A549 (cell line): ENCODE measurements at regions not wholly inside any gene's neighbourhood (a gene's known extent, or its start where the extent isn't known, plus 50 kb on each side); places are given as distances from the start of the nearest gene placed in this dataset.

Experiments used
- ATAC-seq, 2 experiments: fragments of 200-7000 bp in 1 of 2; fragments of >200 bp in 1 of 2; cut with Nextera tagmentation in 1 of 2; cut with Tn5 transposase in 1 of 2; 3 replicates each; pipeline versions ENCODE4 v1.8.0 to v1.9.1; 2018 to 2020; ENCODE audit warnings: mild to moderate bottlenecking in 1 of 2, moderate library complexity in 1 of 2
- CTCF ChIA-PET: fragments of 300-600 bp; sonication (Branson Sonifier 250); formaldehyde crosslinking; extraction: SDS; loops from one replicate; lab custom pipeline; 2021; ENCODE audit warnings: antibody characterized with exemption, inconsistent platforms; lab: Yijun Ruan, JAX
- POLR2A ChIA-PET: fragments of 350-600 bp; formaldehyde crosslinking; extraction: SDS; loops from one replicate; lab custom pipeline; 2021; ENCODE audit warnings: antibody characterized with exemption, inconsistent platforms; lab: Yijun Ruan, JAX
- DNase-seq, 2 experiments: peaks; one replicate each; pipeline versions ENCODE4 v3.0.0 to v3.0.0-alpha.2; 2011 to 2016; ENCODE audit warnings: low read depth in 1 of 2, low spot score in 1 of 2
- FAIRE-seq: peaks from 2 replicates; lab custom pipeline; 2011; peaks lifted over from hg19 to GRCh38; lab: Jason Lieb, UNC
- H3K27ac ChIP-seq, 2 experiments: fragments of >200 bp; sonication (Bioruptor Twin); formaldehyde crosslinking; 3 replicates each; pipeline ENCODE4 v1.5.1; 2016 to 2017
- H3K4me1 ChIP-seq: fragments of >200 bp; sonication (Bioruptor Twin); formaldehyde crosslinking; 3 replicates; pipeline ENCODE4 v1.6.1; 2016
- H3K4me2 ChIP-seq: fragments of >200 bp; sonication (Bioruptor Twin); formaldehyde crosslinking; 3 replicates; pipeline ENCODE4 v1.6.1; 2016
- H3K4me3 ChIP-seq: fragments of >200 bp; sonication (Bioruptor Twin); formaldehyde crosslinking; 3 replicates; pipeline ENCODE4 v1.5.1; 2016
- H3K9me3 ChIP-seq: fragments of >200 bp; sonication (Bioruptor Twin); formaldehyde crosslinking; 3 replicates; pipeline ENCODE4 v1.6.1; 2016
- CEBPB ChIP-seq, 2 experiments: fragments of >200 bp in 1 of 2; sonication (Bioruptor Twin) in 1 of 2; formaldehyde crosslinking in 1 of 2; IDR thresholded peaks; 2 replicates each; pipeline ENCODE4 v1.6.1; 2012 to 2016
- EHF ChIP-seq: fragments of 250-450 bp; sonication (Bioruptor Pico); IDR thresholded peaks from 2 replicates; pipeline ENCODE4 v1.5.0; 2020; ENCODE audit warnings: mild to moderate bottlenecking
- EHMT2 ChIP-seq: fragments of 200-600 bp; sonication (generic); IDR thresholded peaks from 2 replicates; pipeline ENCODE4 v1.6.1; 2016; ENCODE audit warnings: antibody characterized with exemption, low read depth, mild to moderate bottlenecking, moderate library complexity
- EP300 ChIP-seq, 2 experiments: fragments of >200 bp; sonication (Bioruptor Twin); formaldehyde crosslinking; IDR thresholded peaks; 2 replicates in 1 of 2; 3 replicates in 1 of 2; pipeline ENCODE4 v1.6.1; 2016 to 2017
- ESRRA ChIP-seq: fragments of 150-350 bp; IDR thresholded peaks from 2 replicates; pipeline ENCODE4 v1.6.1; 2014; ENCODE audit warnings: mild to moderate bottlenecking, low read length, borderline replicate concordance
- FOSL2 ChIP-seq, 2 experiments: fragments of 450-650 bp in 1 of 2; fragments of >200 bp in 1 of 2; sonication (Bioruptor Twin) in 1 of 2; formaldehyde crosslinking; IDR thresholded peaks; 2 replicates each; pipeline versions ENCODE4 v1.5.0 to v1.6.1; 2016 to 2020; ENCODE audit warnings: mild to moderate bottlenecking in 1 of 2, moderate library complexity in 1 of 2
- GATA3 ChIP-seq: IDR thresholded peaks from 2 replicates; pipeline ENCODE4 v1.6.1; 2012; ENCODE audit warnings: borderline replicate concordance
- HDAC2 ChIP-seq: fragments of 200-600 bp; sonication (generic); IDR thresholded peaks from 2 replicates; pipeline ENCODE4 v1.6.1; 2016
- HOXA7 ChIP-seq: fragments of 250-450 bp; sonication (Bioruptor Pico); IDR thresholded peaks from 2 replicates; pipeline ENCODE4 v1.5.0; 2020; ENCODE audit warnings: mild to moderate bottlenecking, moderate library complexity
- KDM1A ChIP-seq: fragments of 200-600 bp; sonication (generic); IDR thresholded peaks from 2 replicates; pipeline ENCODE4 v1.6.1; 2016; ENCODE audit warnings: low read depth, mild to moderate bottlenecking
- MAFK ChIP-seq: fragments of 450-650 bp; IDR thresholded peaks from 2 replicates; pipeline ENCODE4 v1.6.1; 2014; ENCODE audit not compliant: partially characterized antibody
- NR3C1 ChIP-seq: fragments of >200 bp; sonication (Bioruptor Twin); formaldehyde crosslinking; IDR thresholded peaks from 3 replicates; pipeline ENCODE4 v1.6.1; 2017
- PHF8 ChIP-seq: fragments of 200-600 bp; sonication (generic); IDR thresholded peaks from 2 replicates; pipeline ENCODE4 v1.6.1; 2016; ENCODE audit warnings: low read depth, mild to moderate bottlenecking, antibody characterized with exemption, moderate library complexity, borderline replicate concordance
- RAD21 ChIP-seq, 2 experiments: fragments of >200 bp in 1 of 2; sonication (Bioruptor Twin) in 1 of 2; formaldehyde crosslinking in 1 of 2; IDR thresholded peaks in 1 of 2; conservative IDR thresholded peaks in 1 of 2; 2 replicates in 1 of 2; 3 replicates in 1 of 2; pipeline ENCODE4 v1.6.1; 2012 to 2018; ENCODE audit warnings: inconsistent platforms in 1 of 2
- SMC3 ChIP-seq: fragments of >200 bp; sonication (Bioruptor Twin); formaldehyde crosslinking; IDR thresholded peaks from 3 replicates; pipeline ENCODE4 v1.6.1; 2018; ENCODE audit warnings: inconsistent platforms
- TFCP2L1 ChIP-seq: fragments of 250-450 bp; sonication (Bioruptor Pico); IDR thresholded peaks from 2 replicates; pipeline ENCODE4 v1.5.0; 2021; ENCODE audit warnings: mild to moderate bottlenecking
- TP53 ChIP-seq: fragments of 250-450 bp; sonication (Bioruptor Pico); IDR thresholded peaks from 2 replicates; pipeline ENCODE4 v1.5.0; 2021; ENCODE audit warnings: mild to moderate bottlenecking, moderate library complexity
- ZC3H11A ChIP-seq: fragments of 450-650 bp; IDR thresholded peaks from 2 replicates; pipeline ENCODE4 v1.6.1; 2014; ENCODE audit warnings: antibody characterized with exemption, mild to moderate bottlenecking
- ZNF302 ChIP-seq: fragments of 250-450 bp; sonication (Bioruptor Pico); IDR thresholded peaks from 2 replicates; pipeline ENCODE4 v1.9.0; 2021; ENCODE audit warnings: inconsistent platforms, mild to moderate bottlenecking, moderate library complexity
- ZSCAN20 ChIP-seq: fragments of 250-450 bp; sonication (Bioruptor Pico); IDR thresholded peaks from 2 replicates; pipeline ENCODE4 v1.8.0; 2022; ENCODE audit warnings: mild to moderate bottlenecking, moderate library complexity
- WGBS: methylation state at CpG from one replicate; pipeline ENCODE4 v1.1.6; 2017; ENCODE audit errors: missing lambda C conversion rate; 5-methylcytosine and 5-hydroxymethylcytosine counted together
- TF ChIP-seq, protein P1 (sequence below): fragments of >200 bp; sonication (Bioruptor Twin); formaldehyde crosslinking; IDR thresholded peaks from 3 replicates; pipeline ENCODE4 v1.5.1; 2016
- TF ChIP-seq, protein P2 (sequence below): fragments of 450-650 bp; IDR thresholded peaks from 2 replicates; pipeline ENCODE4 v1.6.1; 2014; ENCODE audit warnings: antibody characterized with exemption

DNA sequence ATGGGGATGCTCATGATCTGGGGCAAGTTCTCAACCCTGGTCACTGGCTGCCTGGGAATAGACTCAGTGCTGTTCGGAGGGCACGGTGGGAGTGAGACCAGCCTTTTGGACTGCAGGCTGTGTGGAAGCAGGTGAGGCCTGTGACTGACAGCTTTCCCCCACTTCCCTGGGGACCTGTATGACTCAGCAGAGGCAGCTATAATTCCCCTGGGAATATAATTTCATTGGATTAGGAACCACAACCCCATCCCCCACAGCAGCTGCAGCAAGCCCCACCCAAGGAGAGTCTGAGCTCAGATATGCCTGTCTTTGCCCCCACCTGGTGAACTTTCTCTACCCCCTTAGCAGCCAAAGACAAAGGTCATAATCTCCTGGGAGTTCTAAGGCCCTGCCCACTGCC lies 408.6 kb downstream of the PPP3CA start:
- H3K4me3 ChIP-seq = no peak overlapping the region
- no peak overlapping the region for H3K27ac ChIP-seq
- WGBS = 100% methylated on average over 2 of the region's 2 CpGs
- ATAC-seq (no peak), FAIRE-seq (no peak), DNase-seq (no peak)
- no peaks in the 10 kb centered on the region; the same call in 2 of the 3 replicates for H3K9me3 ChIP-seq
- TF ChIP-seq CEBPB (IDR thresholded peaks at IDR 0.05) = no peak
- no peak for TF ChIP-seq MAFK
- no peak for TF ChIP-seq EP300 (IDR thresholded peaks at IDR 0.05)
- TF ChIP-seq EHF (CRISPR knock-in tag) = no peak
- no peak for TF ChIP-seq TP53
- no peak for TF ChIP-seq ZSCAN20 (CRISPR knock-in tag)
- TF ChIP-seq TFCP2L1 (CRISPR knock-in tag) = no peak
- no peak overlapping the region for H3K4me2 ChIP-seq
- ChIA-PET POLR2A (no interaction called here), CTCF (no interaction called here)
- no peaks in the 10 kb centered on the region for H3K4me1 ChIP-seq

DNA sequence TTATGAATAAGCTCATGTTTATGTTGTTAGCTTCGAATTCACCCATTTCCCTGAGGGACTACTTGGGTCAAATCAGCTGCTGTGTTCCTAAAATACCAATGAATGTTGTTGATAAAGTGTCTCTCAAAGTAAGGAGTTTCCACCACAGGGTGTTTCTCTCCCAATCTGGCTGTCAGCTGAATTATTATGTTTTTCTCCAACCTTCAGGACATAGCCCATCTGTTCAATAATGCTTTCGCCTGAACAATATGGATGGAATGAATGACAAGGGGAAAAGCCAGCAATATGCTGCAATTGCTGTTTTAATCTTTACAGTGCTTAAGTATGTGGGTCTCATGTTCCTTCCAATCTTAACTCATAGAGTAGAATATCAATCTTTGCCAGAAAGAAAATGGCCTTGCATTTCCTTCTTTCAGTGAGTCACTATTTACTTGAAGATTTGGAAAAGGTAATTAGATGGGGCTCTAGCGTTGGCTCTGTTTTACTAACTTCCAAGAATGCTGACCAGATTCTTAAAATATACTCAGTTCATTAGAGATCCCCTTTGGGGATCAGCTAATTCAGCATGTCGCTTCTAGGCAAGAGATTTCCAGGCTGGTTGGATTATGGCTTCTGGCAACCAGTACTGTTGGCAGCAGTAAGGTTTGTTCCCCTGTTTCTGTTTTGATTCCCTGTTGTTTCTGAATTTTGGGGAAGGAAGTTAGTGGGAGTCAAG lies 410.5 kb downstream of the PPP3CA start:
- FAIRE-seq = no peak
- no peak overlapping the region for H3K4me3 ChIP-seq
- ATAC-seq = no peak

DNA sequence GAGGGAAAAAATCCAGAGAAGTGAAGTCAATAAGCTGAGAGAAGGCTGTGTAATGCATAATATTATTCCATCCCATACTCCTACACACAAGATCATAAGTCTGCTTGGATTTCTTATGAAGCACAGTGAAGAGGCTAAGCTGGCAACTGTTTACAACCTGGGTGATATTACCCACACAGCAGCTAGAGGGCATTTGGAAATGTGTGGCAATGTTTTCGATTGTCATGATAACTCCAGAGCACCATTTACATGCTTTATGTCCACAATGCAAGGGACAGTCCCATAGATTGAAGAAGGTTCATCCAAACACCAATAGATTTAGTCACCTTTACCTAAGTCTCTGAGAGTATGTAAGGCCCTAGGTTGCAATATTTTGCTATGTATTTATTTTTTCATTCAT lies 412.2 kb downstream of the PPP3CA start:
- ATAC-seq (peak; percentile 66 to 73), FAIRE-seq (no peak), DNase-seq (peak; percentile 8 to 35)
- POLR2A ChIA-PET = no interaction called here
- no peak overlapping the region for H3K4me3 ChIP-seq
- WGBS = 20% methylated on average over 1 of the region's 1 CpG
- no peaks in the 10 kb centered on the region for H3K4me1 ChIP-seq
- H3K4me2 ChIP-seq = no peak overlapping the region
- H3K9me3 ChIP-seq = no peaks in the 10 kb centered on the region
- H3K27ac ChIP-seq = no peak overlapping the region
- CTCF ChIA-PET = no interaction called here
- no peak for TF ChIP-seq HOXA7 (CRISPR knock-in tag)
- TF ChIP-seq RAD21 (conservative IDR thresholded peaks at IDR 0.05 in 1 of 2, IDR thresholded peaks at IDR 0.05 in 1 of 2) = peak; percentile 21 to 38; a peak in 2 of 5 replicates
- no peak for TF ChIP-seq MAFK
- TF ChIP-seq, protein P1, sequence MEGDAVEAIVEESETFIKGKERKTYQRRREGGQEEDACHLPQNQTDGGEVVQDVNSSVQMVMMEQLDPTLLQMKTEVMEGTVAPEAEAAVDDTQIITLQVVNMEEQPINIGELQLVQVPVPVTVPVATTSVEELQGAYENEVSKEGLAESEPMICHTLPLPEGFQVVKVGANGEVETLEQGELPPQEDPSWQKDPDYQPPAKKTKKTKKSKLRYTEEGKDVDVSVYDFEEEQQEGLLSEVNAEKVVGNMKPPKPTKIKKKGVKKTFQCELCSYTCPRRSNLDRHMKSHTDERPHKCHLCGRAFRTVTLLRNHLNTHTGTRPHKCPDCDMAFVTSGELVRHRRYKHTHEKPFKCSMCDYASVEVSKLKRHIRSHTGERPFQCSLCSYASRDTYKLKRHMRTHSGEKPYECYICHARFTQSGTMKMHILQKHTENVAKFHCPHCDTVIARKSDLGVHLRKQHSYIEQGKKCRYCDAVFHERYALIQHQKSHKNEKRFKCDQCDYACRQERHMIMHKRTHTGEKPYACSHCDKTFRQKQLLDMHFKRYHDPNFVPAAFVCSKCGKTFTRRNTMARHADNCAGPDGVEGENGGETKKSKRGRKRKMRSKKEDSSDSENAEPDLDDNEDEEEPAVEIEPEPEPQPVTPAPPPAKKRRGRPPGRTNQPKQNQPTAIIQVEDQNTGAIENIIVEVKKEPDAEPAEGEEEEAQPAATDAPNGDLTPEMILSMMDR = no peak; the same call in 2 of the 3 replicates
- no peak for TF ChIP-seq ZC3H11A
- TF ChIP-seq SMC3 = 0 out of 3 replicates have a peak, but pooled peaks have one; percentile 14
- no peak for TF ChIP-seq KDM1A
- no peak for TF ChIP-seq HDAC2
- TF ChIP-seq ESRRA = no peak
- TF ChIP-seq GATA3 = no peak
- TF ChIP-seq FOSL2 (IDR thresholded peaks at IDR 0.05) = no peak
- no peak for TF ChIP-seq FOSL2 (CRISPR knock-in tag; IDR thresholded peaks at IDR 0.05)
- TF ChIP-seq EHMT2 = no peak

More for the DNA sequence above, 410.5 kb downstream of the PPP3CA start:
- ChIA-PET CTCF (interaction anchor here (0.7 kb wide), 1 partner anchor 805 kb away, joined by 4 read pairs; no protein-coding TSS in a partner anchor), POLR2A (no interaction called here)
- TF ChIP-seq HDAC2 = no peak
- no peak for TF ChIP-seq ZNF302 (CRISPR knock-in tag)
- TF ChIP-seq, protein P2, sequence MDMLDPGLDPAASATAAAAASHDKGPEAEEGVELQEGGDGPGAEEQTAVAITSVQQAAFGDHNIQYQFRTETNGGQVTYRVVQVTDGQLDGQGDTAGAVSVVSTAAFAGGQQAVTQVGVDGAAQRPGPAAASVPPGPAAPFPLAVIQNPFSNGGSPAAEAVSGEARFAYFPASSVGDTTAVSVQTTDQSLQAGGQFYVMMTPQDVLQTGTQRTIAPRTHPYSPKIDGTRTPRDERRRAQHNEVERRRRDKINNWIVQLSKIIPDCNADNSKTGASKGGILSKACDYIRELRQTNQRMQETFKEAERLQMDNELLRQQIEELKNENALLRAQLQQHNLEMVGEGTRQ = no peak
- TF ChIP-seq PHF8 = no peak
- TF ChIP-seq EP300 (IDR thresholded peaks at IDR 0.05) = no peak
- TF ChIP-seq NR3C1 = no peak
- Histone ChIP-seq H3K9me3 (no peaks in the 10 kb centered on the region), H3K4me1 (no peaks in the 10 kb centered on the region), H3K4me2 (no peak overlapping the region), H3K27ac (no peak overlapping the region)
- no peak for DNase-seq
- 45% methylated on average over 4 of the region's 4 CpGs for WGBS
